WERI-Rb-1 (cell line): ENCODE measurements at regions not wholly inside any gene's neighbourhood (a gene's known extent, or its start where the extent isn't known, plus 50 kb on each side); places are given as distances from the start of the nearest gene placed in this dataset.
"Not testable (repeated sequence)": the region's sequence is repeated elsewhere in the genome, so short reads cannot be mapped to it uniquely, and the experiment has no call there.

Experiments used
- DNase-seq: peaks from one replicate; pipeline ENCODE4 v3.0.0-alpha.2; 2020
- H3K27ac ChIP-seq: fragments of 250-450 bp; sonication (Bioruptor Pico); 2 replicates; pipeline ENCODE4 v1.5.1; 2020; ENCODE audit warnings: mild to moderate bottlenecking, moderate library complexity
- H3K27me3 ChIP-seq: fragments of 250-450 bp; sonication (Bioruptor Pico); 2 replicates; pipeline ENCODE4 v1.5.1; 2021; ENCODE audit warnings: mild to moderate bottlenecking, low read depth, moderate library complexity; ENCODE audit not compliant: insufficient read depth, severe bottlenecking
- H3K36me3 ChIP-seq: fragments of 250-450 bp; sonication (Bioruptor Pico); 2 replicates; pipeline ENCODE4 v1.5.1; 2020; ENCODE audit warnings: mild to moderate bottlenecking, moderate library complexity
- H3K4me3 ChIP-seq: 2 replicates; pipeline ENCODE4 v1.5.1; 2011; ENCODE audit warnings: low read depth, mild to moderate bottlenecking, control low read depth, low read length
- H3K9me3 ChIP-seq: fragments of 250-450 bp; sonication (Bioruptor Pico); 2 replicates; pipeline ENCODE4 v1.5.1; 2021; ENCODE audit warnings: mild to moderate bottlenecking, moderate library complexity; ENCODE audit not compliant: severe bottlenecking
- TF ChIP-seq, protein P1 (sequence below): IDR thresholded peaks from 2 replicates; pipeline ENCODE4 v1.5.1; 2011; ENCODE audit warnings: low read depth, mild to moderate bottlenecking, control low read depth, inconsistent platforms, low read length

- TF ChIP-seq, protein P1, sequence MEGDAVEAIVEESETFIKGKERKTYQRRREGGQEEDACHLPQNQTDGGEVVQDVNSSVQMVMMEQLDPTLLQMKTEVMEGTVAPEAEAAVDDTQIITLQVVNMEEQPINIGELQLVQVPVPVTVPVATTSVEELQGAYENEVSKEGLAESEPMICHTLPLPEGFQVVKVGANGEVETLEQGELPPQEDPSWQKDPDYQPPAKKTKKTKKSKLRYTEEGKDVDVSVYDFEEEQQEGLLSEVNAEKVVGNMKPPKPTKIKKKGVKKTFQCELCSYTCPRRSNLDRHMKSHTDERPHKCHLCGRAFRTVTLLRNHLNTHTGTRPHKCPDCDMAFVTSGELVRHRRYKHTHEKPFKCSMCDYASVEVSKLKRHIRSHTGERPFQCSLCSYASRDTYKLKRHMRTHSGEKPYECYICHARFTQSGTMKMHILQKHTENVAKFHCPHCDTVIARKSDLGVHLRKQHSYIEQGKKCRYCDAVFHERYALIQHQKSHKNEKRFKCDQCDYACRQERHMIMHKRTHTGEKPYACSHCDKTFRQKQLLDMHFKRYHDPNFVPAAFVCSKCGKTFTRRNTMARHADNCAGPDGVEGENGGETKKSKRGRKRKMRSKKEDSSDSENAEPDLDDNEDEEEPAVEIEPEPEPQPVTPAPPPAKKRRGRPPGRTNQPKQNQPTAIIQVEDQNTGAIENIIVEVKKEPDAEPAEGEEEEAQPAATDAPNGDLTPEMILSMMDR, result no peak
- Histone ChIP-seq H3K4me3 (no peak overlapping the region), H3K27ac (no peak overlapping the region), H3K36me3 (no peaks in the 10 kb centered on the region), H3K27me3 (no peaks in the 10 kb centered on the region), H3K9me3 (no peaks in the 10 kb centered on the region)
- DNase-seq, result no peak
These were observed 117.9 kb upstream of the NETO1 start for GRCh38 chr18:72985686-72986085.

- no peak for DNase-seq
- TF ChIP-seq, protein P1, result no peak
- H3K27ac ChIP-seq, result no peak overlapping the region
- no peaks in the 10 kb centered on the region for H3K36me3 ChIP-seq
- H3K27me3 ChIP-seq, result no peaks in the 10 kb centered on the region
- H3K4me3 ChIP-seq, result no peak overlapping the region
- H3K9me3 ChIP-seq, result no peaks in the 10 kb centered on the region
These were observed 116.5 kb upstream of the NETO1 start for GRCh38 chr18:72984290-72984689.

GRCh38 chr18:72973841-72974240, 106.1 kb upstream of the NETO1 start:
- no peak overlapping the region for H3K27ac ChIP-seq
- TF ChIP-seq, protein P1, result no peak
- H3K27me3 ChIP-seq, result no peaks in the 10 kb centered on the region
- H3K36me3 ChIP-seq, result no peaks in the 10 kb centered on the region
- no peak overlapping the region for H3K4me3 ChIP-seq
- H3K9me3 ChIP-seq, result no peaks in the 10 kb centered on the region
- DNase-seq, result no peak

DNA sequence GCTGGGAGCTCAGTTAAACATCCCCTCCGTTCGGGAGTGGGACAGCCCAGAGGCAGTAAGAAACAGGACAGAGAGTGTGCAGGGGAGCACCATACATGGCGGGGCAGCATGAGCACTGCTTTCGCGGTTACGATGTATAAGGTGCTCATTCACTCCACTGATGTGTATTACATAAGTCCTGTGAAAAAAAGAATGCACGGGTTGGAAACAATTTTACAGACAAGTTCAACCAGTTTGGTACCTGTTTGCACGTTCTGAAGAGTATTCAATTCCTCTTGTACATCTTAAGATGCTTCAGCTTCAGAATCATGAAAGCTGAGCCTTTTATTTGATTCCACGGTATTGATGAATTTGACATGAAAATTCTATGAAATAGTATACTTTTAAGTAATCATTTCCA, 97.8 kb upstream of the NETO1 start:
- TF ChIP-seq, protein P1, result no peak
- no peak overlapping the region for H3K27ac ChIP-seq
- H3K4me3 ChIP-seq, result no peak overlapping the region
- H3K36me3 ChIP-seq, result no peaks in the 10 kb centered on the region
- no peaks in the 10 kb centered on the region for H3K27me3 ChIP-seq
- no peaks in the 10 kb centered on the region for H3K9me3 ChIP-seq
- DNase-seq, result no peak

- not testable (repeated sequence) for H3K36me3 ChIP-seq, H3K9me3 ChIP-seq, H3K27me3 ChIP-seq, H3K4me3 ChIP-seq, DNase-seq, H3K27ac ChIP-seq
These were observed 90.4 kb upstream of the NETO1 start for GRCh38 chr18:72958195-72958594.

- no peaks in the 10 kb centered on the region for H3K9me3 ChIP-seq
- no peak overlapping the region for H3K4me3 ChIP-seq
- H3K27me3 ChIP-seq, result no peaks in the 10 kb centered on the region
- no peak overlapping the region for H3K27ac ChIP-seq
- H3K36me3 ChIP-seq, result no peaks in the 10 kb centered on the region
- no peak for DNase-seq
- TF ChIP-seq, protein P1, result no peak
These were observed 80.7 kb upstream of the NETO1 start for GRCh38 chr18:72948439-72948838.
